Activated B cell treated with CpG ODN at 0.5 μM for 24 hours (primary cell): ENCODE measurements at regions not wholly inside any gene's neighbourhood (a gene's known extent, or its start where the extent isn't known, plus 50 kb on each side); places are given as distances from the start of the nearest gene placed in this dataset.

Experiments used
- ATAC-seq: fragments of 200-7000 bp; cut with Tn5 transposase; one replicate; pipeline ENCODE4 v1.10.0; 2021; ENCODE audit warnings: low read depth, mild to moderate bottlenecking, moderate library complexity
- CTCF ChIA-PET: fragments of 350-600 bp; sonication (Branson Sonifier 250); formaldehyde crosslinking; loops from one replicate; lab custom pipeline; 2021; ENCODE audit warnings: antibody characterized with exemption; lab: Charles Lee
- POLR2A ChIA-PET: fragments of 350-600 bp; sonication (Branson Sonifier 250); formaldehyde crosslinking; loops from one replicate; lab custom pipeline; 2021; ENCODE audit warnings: antibody characterized with exemption; lab: Charles Lee
- DNase-seq: peaks from one replicate; pipeline ENCODE4 v3.0.0; 2022
- H3K27ac Mint-ChIP-seq: one replicate; pipeline ENCODE4 v1.8.0; 2020; ENCODE audit warnings: mixed read lengths
- H3K27me3 Mint-ChIP-seq: one replicate; pipeline ENCODE4 v1.8.0; 2021; ENCODE audit warnings: mixed read lengths
- H3K36me3 Mint-ChIP-seq: one replicate; pipeline ENCODE4 v1.8.0; 2021; ENCODE audit warnings: low read depth, mixed read lengths
- H3K4me1 Mint-ChIP-seq: one replicate; pipeline ENCODE4 v1.8.0; 2021; ENCODE audit warnings: mixed read lengths
- H3K4me3 Mint-ChIP-seq: one replicate; pipeline ENCODE4 v1.8.0; 2020; ENCODE audit warnings: mild to moderate bottlenecking, mixed read lengths
- H3K9me3 Mint-ChIP-seq: one replicate; pipeline ENCODE4 v1.8.0; 2020; ENCODE audit warnings: mixed read lengths
- CTCF ChIP-seq: fragments of 200-600 bp; IDR thresholded peaks from one replicate; pipeline ENCODE4 v1.8.0; 2022; ENCODE audit warnings: antibody characterized with exemption, mild to moderate bottlenecking
- intact Hi-C: fragments of 100-400 bp; cut with micrococcal nuclease; formaldehyde crosslinking; loops from one replicate; pipeline ENCODE4 v1.15.1; 2024

DNA sequence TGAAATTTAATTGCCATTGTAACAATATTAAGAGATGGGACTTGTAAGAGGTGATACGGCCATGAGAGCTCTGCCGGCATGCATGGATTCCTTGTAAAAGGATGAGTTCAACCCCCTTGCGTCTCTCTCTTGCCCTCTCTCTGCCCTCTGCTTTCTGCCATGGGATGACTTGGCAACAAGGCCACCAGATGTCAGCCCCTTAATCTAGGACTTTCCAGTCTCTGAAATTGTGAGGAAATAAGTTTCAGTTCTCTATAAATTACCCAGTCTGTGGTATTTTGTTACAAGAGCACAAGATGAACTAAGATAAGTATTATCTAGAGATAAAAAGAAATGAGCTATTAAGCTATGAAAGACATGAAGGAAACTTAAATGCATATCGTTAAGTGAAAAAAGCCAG is 145.7 kb upstream of the AHR start:
- Mint-ChIP-seq H3K9me3 (no peaks in the 10 kb centered on the region), H3K4me1 (peaks cover 40% of the 10 kb centered on the region), H3K4me3 (peak overlapping the region; percentile 62), H3K36me3 (no peaks in the 10 kb centered on the region), H3K27me3 (no peaks in the 10 kb centered on the region), H3K27ac (peak overlapping the region; percentile 63)
- CTCF ChIA-PET: interaction anchor here (0.9 to 3.1 kb wide), 2 partner anchors 81 to 149 kb away, joined by 4 to 13 read pairs; no protein-coding TSS in a partner anchor
- peak; percentile 86 for ATAC-seq
- no peak for DNase-seq
- no peak for TF ChIP-seq CTCF
- POLR2A ChIA-PET: interaction anchor here (1.6 kb wide), 1 partner anchor 147 kb away, joined by 5 read pairs; no protein-coding TSS in a partner anchor
- intact Hi-C loops: loop anchor here (1.0 to 5.0 kb wide), 3 partner anchors 82 to 146 kb away; partner anchors contain the start of gene AHR

GRCh38 chr7:17153536-17153935 is 144.9 kb upstream of the AHR start:
- ATAC-seq: no peak
- no peak for DNase-seq
- H3K4me3 Mint-ChIP-seq: no peak overlapping the region
- no peak for TF ChIP-seq CTCF
- H3K27ac Mint-ChIP-seq: no peak overlapping the region
- CTCF ChIA-PET: interaction anchor here (3.1 kb wide), 1 partner anchor 148 kb away, joined by 13 read pairs; no protein-coding TSS in a partner anchor
- no peaks in the 10 kb centered on the region for H3K9me3 Mint-ChIP-seq
- no peaks in the 10 kb centered on the region for H3K27me3 Mint-ChIP-seq
- intact Hi-C loops: loop anchor here (1.0 to 5.0 kb wide), 3 partner anchors 81 to 145 kb away; partner anchors contain the start of gene AHR
- POLR2A ChIA-PET: interaction anchor here (1.4 to 1.6 kb wide), 2 partner anchors 145 to 146 kb away, joined by 5 read pairs; partner anchors contain the start of gene AHR
- H3K4me1 Mint-ChIP-seq: peaks cover 42% of the 10 kb centered on the region
- H3K36me3 Mint-ChIP-seq: no peaks in the 10 kb centered on the region

DNA sequence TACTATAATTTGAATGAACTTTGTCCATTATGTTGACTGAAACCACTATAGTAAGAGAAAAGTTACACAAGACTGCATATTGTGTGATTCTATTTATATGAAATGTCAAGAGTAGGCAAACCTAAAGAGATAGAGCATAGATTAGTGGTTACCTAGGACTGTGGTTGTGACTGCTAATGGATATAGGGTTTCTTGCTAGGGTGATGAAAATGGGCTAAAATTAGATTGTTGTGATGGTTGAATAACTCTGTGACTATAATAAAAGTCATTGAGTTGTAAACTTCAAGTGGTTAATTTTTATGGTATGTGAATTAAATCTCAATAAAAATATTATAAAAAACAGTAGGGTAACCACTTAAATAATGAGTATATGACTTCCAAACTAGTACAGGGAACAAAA is 142.9 kb upstream of the AHR start:
- no peaks in the 10 kb centered on the region for H3K9me3 Mint-ChIP-seq
- no peak for DNase-seq
- no peak overlapping the region for H3K27ac Mint-ChIP-seq
- no peak for ATAC-seq
- no peaks in the 10 kb centered on the region for H3K27me3 Mint-ChIP-seq
- H3K36me3 Mint-ChIP-seq: no peaks in the 10 kb centered on the region
- no peak overlapping the region for H3K4me3 Mint-ChIP-seq
- no peak for TF ChIP-seq CTCF
- ChIA-PET CTCF (no interaction called here), POLR2A (no interaction called here)
- peaks cover 39% of the 10 kb centered on the region for H3K4me1 Mint-ChIP-seq
- intact Hi-C loops: no loop called here

DNA sequence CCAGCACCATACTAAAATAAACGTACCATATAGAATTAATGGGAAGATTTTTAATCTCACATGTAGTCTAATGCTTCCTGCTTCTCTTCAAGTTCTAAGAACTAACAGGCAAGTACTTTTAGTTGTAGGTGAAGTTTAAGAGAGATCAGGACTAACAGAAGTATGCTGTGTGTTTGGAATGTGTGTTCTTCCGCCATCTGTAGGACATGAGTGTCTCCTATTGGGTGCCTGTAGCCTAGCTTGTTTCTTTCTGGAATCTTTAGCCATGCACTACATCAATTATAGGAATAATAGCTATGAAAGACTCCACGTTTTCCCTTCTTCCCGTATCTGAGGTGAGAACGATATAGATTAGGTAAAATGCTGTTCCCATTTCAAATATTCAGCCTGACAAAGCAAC is 140.2 kb upstream of the AHR start:
- CTCF ChIA-PET: no interaction called here
- ATAC-seq (no peak), DNase-seq (no peak)
- Mint-ChIP-seq H3K27ac (no peak overlapping the region), H3K36me3 (no peaks in the 10 kb centered on the region), H3K27me3 (no peaks in the 10 kb centered on the region), H3K4me3 (no peak overlapping the region), H3K4me1 (peaks cover 21% of the 10 kb centered on the region), H3K9me3 (no peaks in the 10 kb centered on the region)
- POLR2A ChIA-PET: interaction anchor here (0.5 kb wide), 1 partner anchor 16 kb away, joined by 7 read pairs; no protein-coding TSS in a partner anchor
- intact Hi-C loops: no loop called here
- no peak for TF ChIP-seq CTCF

GRCh38 chr7:17159500-17160037 is 138.9 kb upstream of the AHR start:
- Mint-ChIP-seq H3K4me1 (peaks cover 13% of the 10 kb centered on the region), H3K27ac (peak overlapping the region; percentile 16), H3K36me3 (no peaks in the 10 kb centered on the region), H3K4me3 (no peak overlapping the region), H3K27me3 (no peaks in the 10 kb centered on the region), H3K9me3 (no peaks in the 10 kb centered on the region)
- ATAC-seq: peak; percentile 54
- no peak for TF ChIP-seq CTCF
- intact Hi-C loops: no loop called here
- DNase-seq: no peak
- ChIA-PET POLR2A (interaction anchor here (0.7 to 1.2 kb wide), 3 partner anchors 11 to 138 kb away, joined by 3 to 6 read pairs (median 3); no protein-coding TSS in a partner anchor), CTCF (no interaction called here)
